Stomach (tissue), 4 donors: ENCODE measurements at regions not wholly inside any gene's neighbourhood (a gene's known extent, or its start where the extent isn't known, plus 50 kb on each side); places are given as distances from the start of the nearest gene placed in this dataset.
"Not testable (repeated sequence)": the region's sequence is repeated elsewhere in the genome, so short reads cannot be mapped to it uniquely, and the experiment has no call there.

Source experiments
- POLR2A ChIP-seq, 4 donors: fragments of 450-650 bp; IDR thresholded peaks; one replicate each; pipeline ENCODE4 v1.6.1; 2016; ENCODE audit warnings: antibody characterized with exemption in 4 of 4, control low read depth in 2 of 4, mild to moderate bottlenecking in 1 of 4, moderate library complexity in 1 of 4
- POLR2AphosphoS5 ChIP-seq, 3 donors: sonication (generic); formaldehyde crosslinking; IDR thresholded peaks; one replicate each; pipeline ENCODE4 v1.6.1; 2016; ENCODE audit warnings: antibody characterized with exemption in 3 of 3
- TF ChIP-seq, protein P1 (sequence below), 7 experiments: fragments of 450-650 bp in 4 of 7; fragments of 200-600 bp in 3 of 7; sonication (generic) in 3 of 7; IDR thresholded peaks; one replicate each; pipeline ENCODE4 v1.5.1; 2016 to 2019; ENCODE audit warnings: antibody characterized with exemption in 7 of 7, control low read depth in 2 of 7, mild to moderate bottlenecking in 1 of 7

DNA sequence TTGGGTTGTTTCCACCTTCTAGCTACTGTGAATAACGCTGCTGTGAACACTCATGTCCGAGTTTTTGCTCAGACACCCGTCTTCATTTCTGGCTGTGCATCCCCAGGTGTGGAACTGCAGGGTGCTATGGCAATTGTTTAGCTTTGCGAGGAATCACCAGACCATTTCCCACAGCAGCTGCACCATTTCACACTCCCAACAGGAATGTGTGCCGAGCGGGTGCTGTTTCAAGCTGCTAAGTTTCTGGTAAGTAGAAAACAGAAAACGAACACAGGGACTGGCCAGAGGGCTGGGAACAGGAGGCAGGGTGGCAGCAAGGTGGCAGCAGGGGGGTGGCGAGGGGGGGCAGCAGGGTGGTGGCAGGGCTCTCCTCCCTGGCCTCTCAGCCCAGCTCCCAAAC is 5437.1 kb upstream of the TPTE start:
- not testable (repeated sequence) for TF ChIP-seq POLR2AphosphoS5, POLR2A (IDR thresholded peaks at IDR 0.05)
- TF ChIP-seq, protein P1, sequence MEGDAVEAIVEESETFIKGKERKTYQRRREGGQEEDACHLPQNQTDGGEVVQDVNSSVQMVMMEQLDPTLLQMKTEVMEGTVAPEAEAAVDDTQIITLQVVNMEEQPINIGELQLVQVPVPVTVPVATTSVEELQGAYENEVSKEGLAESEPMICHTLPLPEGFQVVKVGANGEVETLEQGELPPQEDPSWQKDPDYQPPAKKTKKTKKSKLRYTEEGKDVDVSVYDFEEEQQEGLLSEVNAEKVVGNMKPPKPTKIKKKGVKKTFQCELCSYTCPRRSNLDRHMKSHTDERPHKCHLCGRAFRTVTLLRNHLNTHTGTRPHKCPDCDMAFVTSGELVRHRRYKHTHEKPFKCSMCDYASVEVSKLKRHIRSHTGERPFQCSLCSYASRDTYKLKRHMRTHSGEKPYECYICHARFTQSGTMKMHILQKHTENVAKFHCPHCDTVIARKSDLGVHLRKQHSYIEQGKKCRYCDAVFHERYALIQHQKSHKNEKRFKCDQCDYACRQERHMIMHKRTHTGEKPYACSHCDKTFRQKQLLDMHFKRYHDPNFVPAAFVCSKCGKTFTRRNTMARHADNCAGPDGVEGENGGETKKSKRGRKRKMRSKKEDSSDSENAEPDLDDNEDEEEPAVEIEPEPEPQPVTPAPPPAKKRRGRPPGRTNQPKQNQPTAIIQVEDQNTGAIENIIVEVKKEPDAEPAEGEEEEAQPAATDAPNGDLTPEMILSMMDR (IDR thresholded peaks at IDR 0.05) = not testable (repeated sequence)
